Naive thymus-derived CD8-positive, alpha-beta T cell (primary cell): ENCODE measurements at regions not wholly inside any gene's neighbourhood (a gene's known extent, or its start where the extent isn't known, plus 50 kb on each side); places are given as distances from the start of the nearest gene placed in this dataset.

Experiments used
- ATAC-seq, 2 donors: fragments of 150-1000 bp; cut with Tn5 transposase in 1 of 2; sonication (Bioruptor Pico), chemical (Tn5 transposase) in 1 of 2; 1 replicate in 1 of 2; 2 replicates in 1 of 2; pipeline ENCODE4 v1.10.0; 2021; ENCODE audit warnings: mild to moderate bottlenecking in 2 of 2, moderate library complexity in 2 of 2
- POLR2A ChIA-PET: fragments of 350-600 bp; sonication (Branson Sonifier 250); formaldehyde crosslinking; loops from one replicate; lab custom pipeline; 2021; ENCODE audit warnings: antibody characterized with exemption; lab: Charles Lee
- DNase-seq, 10 donors: peaks; one replicate each; pipeline versions ENCODE4 v3.0.0 to v3.0.0-alpha.2; 2020 to 2022
- H3K27ac Mint-ChIP-seq, 10 donors: one replicate each; pipeline ENCODE4 v1.8.0; 2020 to 2022; ENCODE audit warnings: mild to moderate bottlenecking in 10 of 10, mixed read lengths in 10 of 10, moderate library complexity in 4 of 10, inconsistent platforms in 1 of 10
- H3K27me3 Mint-ChIP-seq, 5 donors: one replicate each; pipeline ENCODE4 v1.8.0; 2021 to 2022; ENCODE audit warnings: mixed read lengths in 5 of 5
- H3K36me3 Mint-ChIP-seq, 3 donors: one replicate each; pipeline ENCODE4 v1.8.0; 2020 to 2022; ENCODE audit warnings: mixed read lengths in 3 of 3, mild to moderate bottlenecking in 2 of 3, inconsistent platforms in 1 of 3
- H3K4me1 Mint-ChIP-seq, 4 donors: one replicate each; pipeline ENCODE4 v1.8.0; 2021 to 2022; ENCODE audit warnings: mixed read lengths in 4 of 4
- H3K4me3 Mint-ChIP-seq, 10 donors: one replicate each; pipeline ENCODE4 v1.8.0; 2020 to 2022; ENCODE audit warnings: mild to moderate bottlenecking in 10 of 10, mixed read lengths in 10 of 10, moderate library complexity in 6 of 10, inconsistent platforms in 1 of 10
- H3K9me3 Mint-ChIP-seq, 9 donors: one replicate each; pipeline ENCODE4 v1.8.0; 2020 to 2022; ENCODE audit warnings: mixed read lengths in 9 of 9, mild to moderate bottlenecking in 3 of 9, inconsistent platforms in 1 of 9, moderate library complexity in 1 of 9

GRCh38 chr18:29012364-29012763 lies 835.4 kb upstream of the CDH2 start:
- no peaks in the 10 kb centered on the region for H3K27me3 Mint-ChIP-seq
- DNase-seq (no peak), ATAC-seq (no peak)
- H3K27ac Mint-ChIP-seq = no peak overlapping the region
- H3K36me3 Mint-ChIP-seq = no peaks in the 10 kb centered on the region
- H3K4me3 Mint-ChIP-seq = no peak overlapping the region
- H3K4me1 Mint-ChIP-seq = no peaks in the 10 kb centered on the region
- peaks cover 0 to 25% (median 6%) of the 10 kb centered on the region in 9 donors for H3K9me3 Mint-ChIP-seq
- POLR2A ChIA-PET = no interaction called here

GRCh38 chr18:29009250-29009803 lies 832.4 kb upstream of the CDH2 start:
- no peak overlapping the region for H3K27ac Mint-ChIP-seq
- no peak for ATAC-seq
- no peaks in the 10 kb centered on the region for H3K36me3 Mint-ChIP-seq
- POLR2A ChIA-PET = no interaction called here
- no peaks in the 10 kb centered on the region for H3K27me3 Mint-ChIP-seq
- H3K4me3 Mint-ChIP-seq = no peak overlapping the region
- H3K9me3 Mint-ChIP-seq = peaks cover 0 to 22% (median 5%) of the 10 kb centered on the region in 9 donors
- no peaks in the 10 kb centered on the region for H3K4me1 Mint-ChIP-seq
- DNase-seq = no peak

GRCh38 chr18:29008809-29009208 lies 831.9 kb upstream of the CDH2 start:
- ATAC-seq (no peak), DNase-seq (no peak)
- Mint-ChIP-seq H3K36me3 (no peaks in the 10 kb centered on the region), H3K9me3 (peaks cover 0 to 17% (median 5%) of the 10 kb centered on the region in 9 donors), H3K27me3 (no peaks in the 10 kb centered on the region), H3K27ac (no peak overlapping the region), H3K4me3 (no peak overlapping the region), H3K4me1 (no peaks in the 10 kb centered on the region)
- POLR2A ChIA-PET = no interaction called here

DNA sequence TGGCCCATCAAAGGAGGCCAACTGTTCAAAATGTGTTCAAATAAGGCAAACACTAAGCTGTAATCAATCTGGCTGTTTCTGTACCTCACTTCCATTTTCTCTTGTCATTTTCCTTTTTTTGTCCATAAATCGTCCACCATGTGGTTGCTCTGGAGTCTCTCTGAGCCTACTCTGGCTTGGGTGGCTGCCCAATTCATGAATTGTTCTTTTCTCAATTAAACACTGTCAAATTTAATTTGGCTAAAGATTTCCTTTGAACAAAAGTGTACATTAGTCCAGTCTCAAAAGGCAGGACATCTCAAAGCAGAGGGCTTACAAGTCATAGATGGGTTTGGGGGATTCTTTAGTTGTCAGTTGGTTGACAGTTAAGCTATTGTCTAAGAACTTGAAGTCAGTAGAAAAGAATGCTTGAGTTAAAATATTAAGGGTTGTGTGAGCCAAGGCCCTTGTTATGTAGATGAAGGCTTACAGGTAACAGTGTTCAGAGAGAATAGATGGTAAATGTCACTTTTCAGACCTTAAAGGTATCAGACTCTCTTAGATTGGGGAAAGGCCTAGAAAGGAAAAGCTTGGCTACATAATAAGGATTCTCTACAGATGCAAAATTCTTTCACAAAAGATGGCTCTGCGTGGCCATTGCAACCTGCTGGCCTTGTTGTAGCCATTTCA lies 831.2 kb upstream of the CDH2 start:
- Mint-ChIP-seq H3K4me3 (no peak overlapping the region), H3K27me3 (no peaks in the 10 kb centered on the region), H3K27ac (no peak overlapping the region), H3K36me3 (no peaks in the 10 kb centered on the region), H3K9me3 (peaks cover 0 to 21% (median 5%) of the 10 kb centered on the region in 9 donors), H3K4me1 (no peaks in the 10 kb centered on the region)
- DNase-seq (no peak), ATAC-seq (no peak)
- POLR2A ChIA-PET = no interaction called here

DNA sequence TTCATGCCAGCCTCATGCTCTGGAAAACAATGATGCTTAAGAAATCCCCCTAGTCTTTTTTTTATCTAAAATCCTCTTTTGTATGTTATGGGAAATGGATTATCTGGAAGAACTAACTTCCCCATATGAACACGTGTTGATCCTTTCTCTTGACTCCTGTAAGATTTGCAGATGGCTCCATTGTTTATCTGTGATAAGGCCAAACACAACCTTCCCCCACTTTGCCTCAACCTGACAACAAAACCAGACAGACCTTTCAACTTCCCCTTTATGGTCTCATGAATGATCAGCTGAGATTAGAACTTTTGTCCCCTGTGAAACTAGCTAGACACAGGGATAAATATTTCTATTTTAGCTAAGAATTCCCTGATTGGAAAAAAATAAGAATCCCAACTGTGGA lies 828.0 kb upstream of the CDH2 start:
- DNase-seq (no peak), ATAC-seq (no peak)
- H3K27me3 Mint-ChIP-seq = no peaks in the 10 kb centered on the region
- no peak overlapping the region for H3K27ac Mint-ChIP-seq
- no peaks in the 10 kb centered on the region for H3K4me1 Mint-ChIP-seq
- H3K9me3 Mint-ChIP-seq = peaks cover 3 to 33% (median 12%) of the 10 kb centered on the region in 9 donors
- POLR2A ChIA-PET = no interaction called here
- no peaks in the 10 kb centered on the region for H3K36me3 Mint-ChIP-seq
- H3K4me3 Mint-ChIP-seq = no peak overlapping the region

DNA sequence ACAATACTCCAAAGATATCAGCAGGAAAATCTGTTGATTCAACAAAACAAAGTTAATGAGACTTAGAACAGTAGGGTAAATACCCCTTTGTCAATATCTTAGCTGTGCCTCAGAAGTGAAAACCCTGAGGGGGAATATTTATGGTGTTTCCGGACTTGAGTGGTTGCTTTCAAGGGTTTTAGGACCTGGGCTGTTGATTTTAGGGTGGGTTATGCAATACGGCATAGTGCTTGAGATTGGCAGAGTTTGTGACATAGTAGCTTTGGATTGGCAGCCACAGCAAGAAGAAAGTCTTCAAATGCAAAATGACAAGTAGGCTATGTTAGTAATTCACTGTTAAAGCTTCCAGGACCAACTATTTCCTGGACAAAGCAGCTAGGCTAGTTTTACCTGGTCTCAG lies 826.3 kb upstream of the CDH2 start:
- ATAC-seq (no peak), DNase-seq (no peak)
- Mint-ChIP-seq H3K36me3 (no peaks in the 10 kb centered on the region), H3K27me3 (no peaks in the 10 kb centered on the region), H3K27ac (no peak overlapping the region), H3K4me1 (no peaks in the 10 kb centered on the region), H3K9me3 (peaks cover 7 to 29% (median 14%) of the 10 kb centered on the region in 9 donors), H3K4me3 (no peak overlapping the region)
- POLR2A ChIA-PET = no interaction called here

DNA sequence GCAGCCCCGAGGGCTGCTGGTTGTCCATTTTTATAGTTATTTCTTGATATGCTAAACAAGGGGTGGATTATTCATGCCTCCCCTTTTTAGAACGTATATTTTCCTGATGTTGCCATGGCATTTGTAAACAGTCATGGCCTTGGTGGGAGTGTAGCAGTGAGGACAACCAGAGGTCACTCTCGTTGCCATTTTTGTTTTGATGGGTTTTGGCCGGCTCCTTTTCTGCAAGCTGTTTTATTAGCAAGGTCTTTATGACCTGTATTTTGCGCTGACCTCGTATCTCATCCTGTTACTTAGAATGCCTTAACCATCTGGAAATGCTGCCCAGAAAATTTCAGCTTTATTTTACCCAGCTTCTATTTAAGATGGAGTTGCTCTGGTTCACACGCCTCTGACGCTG lies 825.8 kb upstream of the CDH2 start:
- Mint-ChIP-seq H3K4me1 (no peaks in the 10 kb centered on the region), H3K36me3 (no peaks in the 10 kb centered on the region), H3K4me3 (no peak overlapping the region), H3K9me3 (peaks cover 6 to 29% (median 14%) of the 10 kb centered on the region in 9 donors), H3K27ac (no peak overlapping the region), H3K27me3 (no peaks in the 10 kb centered on the region)
- no peak for ATAC-seq
- POLR2A ChIA-PET = no interaction called here
- DNase-seq = no peak

DNA sequence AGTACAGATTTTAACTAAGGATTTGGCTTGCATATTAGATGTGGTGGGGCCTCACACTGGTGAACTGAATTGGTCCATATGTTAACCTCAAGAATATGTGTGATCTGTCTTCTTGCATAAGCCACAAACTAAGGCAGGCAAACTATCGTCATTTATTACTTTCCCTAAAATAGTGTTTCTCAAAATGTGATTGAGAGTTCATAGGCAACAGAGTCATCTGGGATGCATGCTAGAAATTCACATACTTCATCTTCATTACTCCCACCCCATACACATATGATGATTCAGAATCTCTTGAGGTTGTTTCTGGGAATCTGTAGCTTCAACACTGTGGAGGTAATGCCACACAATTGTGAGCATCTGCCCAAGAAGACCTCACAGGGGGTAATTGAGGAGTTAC lies 822.8 kb upstream of the CDH2 start:
- Mint-ChIP-seq H3K4me1 (no peaks in the 10 kb centered on the region), H3K36me3 (no peaks in the 10 kb centered on the region), H3K4me3 (no peak overlapping the region), H3K27ac (no peak overlapping the region), H3K27me3 (no peaks in the 10 kb centered on the region), H3K9me3 (peaks cover 7 to 19% (median 14%) of the 10 kb centered on the region in 9 donors)
- POLR2A ChIA-PET = no interaction called here
- DNase-seq = no peak
- ATAC-seq = no peak

DNA sequence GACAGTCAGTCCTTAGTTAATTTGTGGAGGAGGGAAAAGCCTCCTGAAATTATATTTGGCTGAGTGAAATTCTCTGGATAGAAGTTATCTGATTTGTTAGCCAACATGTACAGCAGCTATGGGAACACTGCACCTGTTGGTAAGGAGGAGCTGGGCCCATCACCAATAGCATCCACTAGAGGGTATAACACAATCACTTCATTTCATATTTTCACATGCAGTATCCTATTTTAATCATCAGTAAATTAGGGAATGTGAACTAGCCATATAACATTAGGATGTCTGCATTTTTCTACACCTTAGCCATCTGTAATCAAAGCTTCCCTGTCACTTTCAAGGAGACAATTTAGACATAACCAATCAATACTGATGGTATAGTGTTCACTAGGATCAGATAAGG lies 818.4 kb upstream of the CDH2 start:
- H3K27ac Mint-ChIP-seq = no peak overlapping the region
- peaks cover 3 to 21% (median 7%) of the 10 kb centered on the region in 9 donors for H3K9me3 Mint-ChIP-seq
- H3K27me3 Mint-ChIP-seq = no peaks in the 10 kb centered on the region
- H3K36me3 Mint-ChIP-seq = no peaks in the 10 kb centered on the region
- ATAC-seq (no peak), DNase-seq (no peak)
- no peaks in the 10 kb centered on the region for H3K4me1 Mint-ChIP-seq
- POLR2A ChIA-PET = no interaction called here
- no peak overlapping the region for H3K4me3 Mint-ChIP-seq

- H3K36me3 Mint-ChIP-seq = peaks cover 0 to 6% (median 0%) of the 10 kb centered on the region in 3 donors
- H3K4me3 Mint-ChIP-seq = no peak overlapping the region
- H3K4me1 Mint-ChIP-seq = no peaks in the 10 kb centered on the region
- no peak for DNase-seq
- POLR2A ChIA-PET = no interaction called here
- peaks cover 2 to 14% (median 9%) of the 10 kb centered on the region in 9 donors for H3K9me3 Mint-ChIP-seq
- ATAC-seq = no peak
- no peak overlapping the region for H3K27ac Mint-ChIP-seq
- no peaks in the 10 kb centered on the region for H3K27me3 Mint-ChIP-seq
These were observed 807.8 kb upstream of the CDH2 start for GRCh38 chr18:28984731-28985130.

DNA sequence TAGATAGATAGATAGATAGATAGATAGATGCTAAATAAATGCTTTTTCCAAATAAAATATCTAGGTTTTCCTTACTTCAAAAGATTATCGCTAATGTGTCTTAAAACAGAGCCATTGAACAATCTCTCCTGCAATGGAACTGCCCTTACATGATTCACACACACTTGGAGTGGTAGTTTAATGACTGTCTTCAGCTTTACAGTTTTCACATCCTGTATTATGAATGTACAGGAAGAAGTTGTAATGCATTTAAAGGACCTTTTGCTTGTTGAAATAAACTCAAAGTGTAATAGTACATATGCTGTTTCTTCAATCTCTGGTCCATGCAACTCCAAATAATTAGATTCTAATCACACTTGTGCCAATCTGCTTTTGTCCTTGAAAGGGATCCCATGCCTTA lies 797.6 kb upstream of the CDH2 start:
- H3K36me3 Mint-ChIP-seq = no peaks in the 10 kb centered on the region
- DNase-seq (no peak), ATAC-seq (no peak)
- peaks cover 4 to 28% (median 14%) of the 10 kb centered on the region in 9 donors for H3K9me3 Mint-ChIP-seq
- H3K27ac Mint-ChIP-seq = no peak overlapping the region
- POLR2A ChIA-PET = no interaction called here
- H3K27me3 Mint-ChIP-seq = no peaks in the 10 kb centered on the region
- no peaks in the 10 kb centered on the region for H3K4me1 Mint-ChIP-seq
- no peak overlapping the region for H3K4me3 Mint-ChIP-seq

DNA sequence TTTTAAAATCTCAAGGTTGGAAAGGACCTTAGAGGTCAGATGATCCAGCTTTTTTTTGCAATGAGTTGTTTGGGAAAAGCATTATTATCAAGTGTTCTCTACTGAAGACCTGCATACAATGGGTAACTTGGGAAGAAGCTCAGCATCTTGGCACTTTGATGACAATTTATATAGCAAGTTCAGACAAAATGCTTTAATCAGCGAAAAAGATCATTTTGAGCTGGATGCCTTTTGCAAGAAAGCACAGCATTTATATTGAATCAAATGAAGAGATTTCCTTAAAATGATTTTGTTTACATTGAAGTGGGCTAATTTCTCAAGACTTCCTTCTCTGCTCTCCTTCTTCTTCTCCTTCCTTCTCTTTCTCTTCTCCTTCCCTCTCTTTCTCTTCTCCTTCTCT lies 796.4 kb upstream of the CDH2 start:
- Mint-ChIP-seq H3K36me3 (no peaks in the 10 kb centered on the region), H3K27me3 (no peaks in the 10 kb centered on the region), H3K4me1 (no peaks in the 10 kb centered on the region), H3K27ac (no peak overlapping the region), H3K4me3 (no peak overlapping the region), H3K9me3 (peaks cover 4 to 32% (median 15%) of the 10 kb centered on the region in 9 donors)
- ATAC-seq (no peak), DNase-seq (no peak)
- POLR2A ChIA-PET = no interaction called here

GRCh38 chr18:28972333-28972907 lies 795.5 kb upstream of the CDH2 start:
- Mint-ChIP-seq H3K9me3 (peaks cover 6 to 36% (median 12%) of the 10 kb centered on the region in 9 donors), H3K27me3 (no peaks in the 10 kb centered on the region), H3K4me1 (no peaks in the 10 kb centered on the region), H3K4me3 (no peak overlapping the region), H3K36me3 (no peaks in the 10 kb centered on the region), H3K27ac (no peak overlapping the region)
- ATAC-seq (no peak), DNase-seq (no peak)
- POLR2A ChIA-PET = no interaction called here

- POLR2A ChIA-PET = no interaction called here
- Mint-ChIP-seq H3K4me1 (no peaks in the 10 kb centered on the region), H3K9me3 (peaks cover 0 to 17% (median 7%) of the 10 kb centered on the region in 9 donors), H3K27me3 (no peaks in the 10 kb centered on the region), H3K36me3 (no peaks in the 10 kb centered on the region), H3K27ac (no peak overlapping the region), H3K4me3 (no peak overlapping the region)
- DNase-seq (no peak), ATAC-seq (no peak)
These were observed 786.6 kb upstream of the CDH2 start for GRCh38 chr18:28963481-28963880.
